H9 (cell line): ENCODE measurements at regions not wholly inside any gene's neighbourhood (a gene's known extent, or its start where the extent isn't known, plus 50 kb on each side); places are given as distances from the start of the nearest gene placed in this dataset.

ENCODE experiments used
- DNase-seq: peaks from one replicate; pipeline ENCODE4 v3.0.0-alpha.2; 2017
- H2AFZ ChIP-seq: one replicate; pipeline ENCODE4 v1.6.1; 2013; ENCODE audit warnings: mild to moderate bottlenecking, low read length, control low read depth, moderate library complexity
- H2AK5ac ChIP-seq: 2 replicates; pipeline ENCODE4 v1.6.1; 2013; ENCODE audit warnings: low read length, control low read depth, mixed read lengths; ENCODE audit not compliant: insufficient read length
- H2BK120ac ChIP-seq: one replicate; pipeline ENCODE4 v1.6.1; 2013; ENCODE audit warnings: low read depth, mild to moderate bottlenecking, low read length, control low read depth, inconsistent platforms; ENCODE audit not compliant: poor library complexity, severe bottlenecking
- H2BK12ac ChIP-seq: 2 replicates; pipeline ENCODE4 v1.6.1; 2013; ENCODE audit warnings: low read length, control low read depth, mixed read lengths, low read depth; ENCODE audit not compliant: insufficient read length
- H2BK15ac ChIP-seq: 2 replicates; pipeline ENCODE4 v1.6.1; 2013; ENCODE audit warnings: low read depth, low read length, control low read depth
- H2BK20ac ChIP-seq: one replicate; pipeline ENCODE4 v1.6.1; 2013; ENCODE audit warnings: low read depth, mild to moderate bottlenecking, low read length, control low read depth, inconsistent platforms; ENCODE audit not compliant: poor library complexity, severe bottlenecking
- H2BK5ac ChIP-seq: 2 replicates; pipeline ENCODE4 v1.6.1; 2013; ENCODE audit warnings: low read length, control low read depth, mixed read lengths; ENCODE audit not compliant: insufficient read length
- H3K14ac ChIP-seq: 2 replicates; pipeline ENCODE4 v1.6.1; 2013; ENCODE audit warnings: low read length, control low read depth; ENCODE audit not compliant: insufficient read depth
- H3K18ac ChIP-seq: 2 replicates; pipeline ENCODE4 v1.6.1; 2013; ENCODE audit warnings: low read depth, mild to moderate bottlenecking, mixed read lengths, low read length, control low read depth; ENCODE audit not compliant: insufficient read length
- H3K23ac ChIP-seq: 2 replicates; pipeline ENCODE4 v1.6.1; 2013; ENCODE audit warnings: low read length, control low read depth, mixed read lengths, low read depth; ENCODE audit not compliant: insufficient read length
- H3K23me2 ChIP-seq: 2 replicates; pipeline ENCODE4 v1.6.1; 2013; ENCODE audit warnings: low read depth, mild to moderate bottlenecking, mixed read lengths, low read length, control low read depth; ENCODE audit not compliant: insufficient read length, poor library complexity, severe bottlenecking
- H3K27ac ChIP-seq: 2 replicates; pipeline ENCODE4 v1.5.1; 2013; ENCODE audit warnings: low read length, control low read depth, mixed read lengths, low read depth; ENCODE audit not compliant: insufficient read length
- H3K27me3 ChIP-seq: 2 replicates; pipeline ENCODE4 v1.6.1; 2013; ENCODE audit warnings: low read length, control low read depth, inconsistent platforms; ENCODE audit not compliant: insufficient read depth
- H3K4ac ChIP-seq: 2 replicates; pipeline ENCODE4 v1.6.1; 2013; ENCODE audit warnings: low read depth, mild to moderate bottlenecking, control low read depth, inconsistent platforms, low read length, moderate library complexity
- H3K4me1 ChIP-seq: 2 replicates; pipeline ENCODE4 v1.6.1; 2013; ENCODE audit warnings: low read length, control low read depth, inconsistent platforms; ENCODE audit not compliant: insufficient read depth
- H3K4me2 ChIP-seq: 2 replicates; pipeline ENCODE4 v1.6.1; 2013; ENCODE audit warnings: low read length, control low read depth, mixed read lengths; ENCODE audit not compliant: insufficient read length, insufficient read depth
- H3K56ac ChIP-seq: 2 replicates; pipeline ENCODE4 v1.6.1; 2013; ENCODE audit warnings: low read depth, mild to moderate bottlenecking, mixed read lengths, low read length, control low read depth; ENCODE audit not compliant: insufficient read length
- H3K79me1 ChIP-seq: 2 replicates; pipeline ENCODE4 v1.6.1; 2013; ENCODE audit warnings: low read depth, mild to moderate bottlenecking, moderate library complexity, low read length, control low read depth, inconsistent platforms; ENCODE audit not compliant: insufficient read depth, poor library complexity, severe bottlenecking
- H3K79me2 ChIP-seq: 2 replicates; pipeline ENCODE4 v1.6.1; 2013; ENCODE audit warnings: low read length, control low read depth, inconsistent platforms; ENCODE audit not compliant: insufficient read depth
- H3K9ac ChIP-seq: 2 replicates; pipeline ENCODE4 v1.6.1; 2013; ENCODE audit warnings: low read length, control low read depth, mixed read lengths; ENCODE audit not compliant: insufficient read length; ENCODE audit errors: extremely low read depth
- H3K9me3 ChIP-seq: one replicate; pipeline ENCODE4 v1.6.1; 2013; ENCODE audit warnings: low read depth, low read length, inconsistent platforms; ENCODE audit not compliant: control insufficient read depth
- H3T11ph ChIP-seq: one replicate; pipeline ENCODE4 v1.6.1; 2013; ENCODE audit warnings: mild to moderate bottlenecking, low read length, control low read depth, inconsistent platforms
- H4K20me1 ChIP-seq: one replicate; pipeline ENCODE4 v1.6.1; 2013; ENCODE audit not compliant: control insufficient read depth, insufficient read length, insufficient read depth
- H4K5ac ChIP-seq: 2 replicates; pipeline ENCODE4 v1.6.1; 2013; ENCODE audit warnings: low read depth, mild to moderate bottlenecking, mixed read lengths, low read length, control low read depth; ENCODE audit not compliant: insufficient read length
- H4K8ac ChIP-seq: replicated peaks from 2 replicates; pipeline ENCODE4 v1.6.1; 2013; ENCODE audit warnings: low read length, control low read depth, mixed read lengths, low read depth; ENCODE audit not compliant: insufficient read length
- H4K91ac ChIP-seq: 2 replicates; pipeline ENCODE4 v1.6.1; 2013; ENCODE audit warnings: low read depth, mild to moderate bottlenecking, moderate library complexity, mixed read lengths, low read length, control low read depth; ENCODE audit not compliant: insufficient read length
- H3K27ac Mint-ChIP-seq, 3 experiments: 2 replicates in 2 of 3; 3 replicates in 1 of 3; pipeline ENCODE4 v1.8.0; 2020 to 2021; ENCODE audit warnings: mixed read lengths in 3 of 3, mild to moderate bottlenecking in 1 of 3, moderate library complexity in 1 of 3
- H3K27me3 Mint-ChIP-seq: 2 replicates; pipeline ENCODE4 v1.8.0; 2021; ENCODE audit warnings: low read depth, mild to moderate bottlenecking, moderate library complexity, mixed read lengths
- H3K36me3 Mint-ChIP-seq, 3 experiments: 2 replicates in 2 of 3; 3 replicates in 1 of 3; pipeline ENCODE4 v1.8.0; 2020 to 2021; ENCODE audit warnings: low read depth in 3 of 3, mixed read lengths in 3 of 3; ENCODE audit not compliant: insufficient read depth in 1 of 3
- H3K4me1 Mint-ChIP-seq, 2 experiments: 2 replicates each; pipeline ENCODE4 v1.8.0; 2020; ENCODE audit warnings: mixed read lengths in 2 of 2
- H3K4me3 Mint-ChIP-seq, 2 experiments: 2 replicates in 1 of 2; 3 replicates in 1 of 2; pipeline ENCODE4 v1.8.0; 2020 to 2021; ENCODE audit warnings: mild to moderate bottlenecking in 2 of 2, mixed read lengths in 2 of 2, moderate library complexity in 1 of 2
- H3K9me3 Mint-ChIP-seq, 2 experiments: 2 replicates in 1 of 2; 3 replicates in 1 of 2; pipeline ENCODE4 v1.8.0; 2020; ENCODE audit warnings: mild to moderate bottlenecking in 2 of 2, mixed read lengths in 2 of 2, moderate library complexity in 1 of 2
- whole genome bisulfite sequencing: extraction: QIAGEN DNeasy Blood & Tissue Kit; methylation state at CpG from one replicate; pipeline ENCODE4 v1.1.7; 2013; ENCODE audit warnings: missing lambda C conversion rate, low lambda C conversion rate, mixed read lengths; ENCODE audit not compliant: insufficient read length; ENCODE audit errors: extremely low coverage; 5-methylcytosine and 5-hydroxymethylcytosine counted together
- TF ChIP-seq, protein P1 (sequence below): fragments of 200-600 bp; sonication (generic); conservative IDR thresholded peaks from 3 replicates; pipeline ENCODE4 v1.8.0; 2021; ENCODE audit warnings: antibody characterized with exemption, mild to moderate bottlenecking

DNA sequence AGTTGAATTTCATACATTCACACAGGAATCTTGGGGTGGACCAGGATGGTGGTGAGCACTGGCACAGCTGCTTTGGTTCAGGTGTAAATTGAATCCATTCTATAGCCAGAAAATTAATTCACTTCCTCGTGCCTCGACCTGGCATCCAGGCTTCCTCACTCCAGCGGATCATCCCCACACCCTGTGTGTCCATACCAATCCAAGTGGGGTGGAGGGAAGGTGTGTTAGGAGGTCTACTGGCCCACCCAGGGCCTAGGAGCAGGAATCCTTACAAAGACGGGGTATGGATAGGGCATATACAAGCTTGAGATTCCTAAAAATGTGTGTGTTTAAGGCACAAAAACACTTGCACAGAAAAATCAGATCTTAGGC, 81.8 kb upstream of the SLC24A3 start:
- no peak overlapping the region for H3K56ac ChIP-seq
- no peak overlapping the region for H2BK5ac ChIP-seq
- no peak overlapping the region for H3K23ac ChIP-seq
- H3K4ac ChIP-seq: no peak overlapping the region
- H3K23me2 ChIP-seq: no peaks in the 10 kb centered on the region
- no peak overlapping the region for H2BK20ac ChIP-seq
- no peak overlapping the region for H4K91ac ChIP-seq
- H3K9ac ChIP-seq: no peak overlapping the region
- H4K5ac ChIP-seq: no peak overlapping the region
- H3K27ac Mint-ChIP-seq: no peak overlapping the region; a peak in 1 of 7 replicates
- H2AK5ac ChIP-seq: no peak overlapping the region
- no peaks in the 10 kb centered on the region for H4K20me1 ChIP-seq
- H2AFZ ChIP-seq: no peak overlapping the region
- peaks cover 0 to 4% of the 10 kb centered on the region in 2 experiments; a peak in 1 of 4 replicates for H3K4me1 Mint-ChIP-seq
- H3K4me3 Mint-ChIP-seq: no peak overlapping the region
- no peak overlapping the region for H3K27ac ChIP-seq
- no peaks in the 10 kb centered on the region for H3K9me3 ChIP-seq
- no peak overlapping the region for H2BK15ac ChIP-seq
- H4K8ac ChIP-seq: no peak overlapping the region
- no peak overlapping the region for H3K14ac ChIP-seq
- H3K79me1 ChIP-seq: no peaks in the 10 kb centered on the region
- no peak for DNase-seq
- TF ChIP-seq, protein P1, sequence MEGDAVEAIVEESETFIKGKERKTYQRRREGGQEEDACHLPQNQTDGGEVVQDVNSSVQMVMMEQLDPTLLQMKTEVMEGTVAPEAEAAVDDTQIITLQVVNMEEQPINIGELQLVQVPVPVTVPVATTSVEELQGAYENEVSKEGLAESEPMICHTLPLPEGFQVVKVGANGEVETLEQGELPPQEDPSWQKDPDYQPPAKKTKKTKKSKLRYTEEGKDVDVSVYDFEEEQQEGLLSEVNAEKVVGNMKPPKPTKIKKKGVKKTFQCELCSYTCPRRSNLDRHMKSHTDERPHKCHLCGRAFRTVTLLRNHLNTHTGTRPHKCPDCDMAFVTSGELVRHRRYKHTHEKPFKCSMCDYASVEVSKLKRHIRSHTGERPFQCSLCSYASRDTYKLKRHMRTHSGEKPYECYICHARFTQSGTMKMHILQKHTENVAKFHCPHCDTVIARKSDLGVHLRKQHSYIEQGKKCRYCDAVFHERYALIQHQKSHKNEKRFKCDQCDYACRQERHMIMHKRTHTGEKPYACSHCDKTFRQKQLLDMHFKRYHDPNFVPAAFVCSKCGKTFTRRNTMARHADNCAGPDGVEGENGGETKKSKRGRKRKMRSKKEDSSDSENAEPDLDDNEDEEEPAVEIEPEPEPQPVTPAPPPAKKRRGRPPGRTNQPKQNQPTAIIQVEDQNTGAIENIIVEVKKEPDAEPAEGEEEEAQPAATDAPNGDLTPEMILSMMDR: no peak
- no peak overlapping the region for H3T11ph ChIP-seq
- peaks cover 0 to 7% (median 0%) of the 10 kb centered on the region in 3 experiments; a peak in 2 of 7 replicates for H3K36me3 Mint-ChIP-seq
- no peaks in the 10 kb centered on the region; the same call in none of the 2 replicates for H3K27me3 Mint-ChIP-seq
- H2BK12ac ChIP-seq: no peak overlapping the region
- H3K27me3 ChIP-seq: no peaks in the 10 kb centered on the region
- H3K4me1 ChIP-seq: no peaks in the 10 kb centered on the region
- H3K9me3 Mint-ChIP-seq: peaks cover 6 to 13% of the 10 kb centered on the region in 2 experiments; a peak in 4 of 5 replicates
- H3K79me2 ChIP-seq: 0 out of 2 replicates have a peak, but pooled peaks cover 2% of the 10 kb centered on the region
- WGBS: no CpG with 5 or more reads among the region's 4 CpGs
- no peak overlapping the region for H3K18ac ChIP-seq
- no peak overlapping the region for H3K4me2 ChIP-seq
- no peak overlapping the region for H2BK120ac ChIP-seq
